LNCaP clone FGC (cell line): ENCODE measurements at regions not wholly inside any gene's neighbourhood (a gene's known extent, or its start where the extent isn't known, plus 50 kb on each side); places are given as distances from the start of the nearest gene placed in this dataset.

ENCODE experiments used
- DNase-seq: peaks from one replicate; pipeline ENCODE4 v3.0.0-alpha.2; 2011; ENCODE audit warnings: low read depth
- H3K4me3 ChIP-seq: 2 replicates; pipeline ENCODE4 v1.5.1; 2011; ENCODE audit warnings: mild to moderate bottlenecking, low read depth, low read length, control low read depth
- TF ChIP-seq, protein P1 (sequence below): IDR thresholded peaks from 2 replicates; pipeline ENCODE4 v1.5.1; 2012; ENCODE audit warnings: mild to moderate bottlenecking; ENCODE audit not compliant: control insufficient read depth, insufficient read depth; ENCODE audit errors: extremely low read depth

DNA sequence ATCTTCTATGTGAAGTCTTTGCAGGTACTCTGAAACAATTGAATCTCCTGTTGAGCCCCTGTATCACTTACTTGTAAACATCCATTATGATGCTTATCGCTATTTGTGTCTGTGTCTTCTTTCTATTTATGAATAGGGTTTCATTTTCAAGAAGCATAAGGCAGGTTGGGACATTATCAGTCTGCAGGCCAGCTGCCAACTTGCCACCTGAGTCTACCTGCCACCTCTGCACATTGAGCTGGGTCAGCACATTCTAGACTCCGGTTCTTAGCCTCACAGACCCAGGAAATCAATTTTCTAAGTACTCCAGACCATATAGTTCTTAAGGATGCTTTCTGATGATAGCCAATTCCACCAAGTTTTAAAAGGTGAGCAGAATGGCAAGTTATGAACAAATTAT is 105.7 kb upstream of the MCTP2 start:
- TF ChIP-seq, protein P1, sequence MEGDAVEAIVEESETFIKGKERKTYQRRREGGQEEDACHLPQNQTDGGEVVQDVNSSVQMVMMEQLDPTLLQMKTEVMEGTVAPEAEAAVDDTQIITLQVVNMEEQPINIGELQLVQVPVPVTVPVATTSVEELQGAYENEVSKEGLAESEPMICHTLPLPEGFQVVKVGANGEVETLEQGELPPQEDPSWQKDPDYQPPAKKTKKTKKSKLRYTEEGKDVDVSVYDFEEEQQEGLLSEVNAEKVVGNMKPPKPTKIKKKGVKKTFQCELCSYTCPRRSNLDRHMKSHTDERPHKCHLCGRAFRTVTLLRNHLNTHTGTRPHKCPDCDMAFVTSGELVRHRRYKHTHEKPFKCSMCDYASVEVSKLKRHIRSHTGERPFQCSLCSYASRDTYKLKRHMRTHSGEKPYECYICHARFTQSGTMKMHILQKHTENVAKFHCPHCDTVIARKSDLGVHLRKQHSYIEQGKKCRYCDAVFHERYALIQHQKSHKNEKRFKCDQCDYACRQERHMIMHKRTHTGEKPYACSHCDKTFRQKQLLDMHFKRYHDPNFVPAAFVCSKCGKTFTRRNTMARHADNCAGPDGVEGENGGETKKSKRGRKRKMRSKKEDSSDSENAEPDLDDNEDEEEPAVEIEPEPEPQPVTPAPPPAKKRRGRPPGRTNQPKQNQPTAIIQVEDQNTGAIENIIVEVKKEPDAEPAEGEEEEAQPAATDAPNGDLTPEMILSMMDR: no peak
- no peak overlapping the region for H3K4me3 ChIP-seq
- DNase-seq: no peak

DNA sequence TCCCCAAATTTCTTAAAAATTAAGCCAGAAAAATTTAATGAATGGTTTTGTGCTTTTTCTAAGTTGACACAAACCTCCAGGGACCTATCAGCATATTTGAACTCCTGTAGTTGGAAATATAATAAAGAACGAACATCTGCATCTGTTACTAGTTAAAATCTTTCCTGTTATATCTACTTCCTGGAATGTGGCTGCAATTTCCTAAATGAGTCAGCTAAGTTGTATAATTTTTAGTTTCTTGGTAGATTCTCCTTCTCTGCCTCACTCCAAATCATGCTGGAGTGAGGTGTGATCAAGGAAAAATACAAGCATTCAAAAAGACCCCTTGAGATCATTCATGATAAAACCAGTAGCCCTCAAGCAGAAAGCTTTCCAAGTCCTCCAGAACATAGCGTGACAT is 106.2 kb upstream of the MCTP2 start:
- no peak overlapping the region for H3K4me3 ChIP-seq
- no peak for DNase-seq
- TF ChIP-seq, protein P1: no peak

DNA sequence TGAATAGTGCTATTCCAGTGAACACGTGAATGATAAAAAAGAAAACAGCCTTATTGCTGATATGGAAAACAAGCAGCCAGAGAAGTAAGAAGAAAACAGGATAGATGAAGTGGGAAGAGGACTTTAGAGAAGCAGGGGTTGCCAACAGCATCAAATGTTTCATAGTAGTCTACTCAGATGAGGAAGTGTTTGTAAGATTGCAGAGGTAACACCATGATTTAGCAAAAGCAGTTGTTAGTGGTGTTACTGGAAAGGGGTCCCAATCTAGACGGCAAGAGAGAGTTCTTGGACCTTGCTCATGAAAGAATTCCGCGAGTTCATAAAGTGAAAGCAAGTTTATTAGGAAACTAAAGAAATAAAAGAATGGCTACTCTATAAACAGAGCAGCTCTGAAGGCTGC is 108.8 kb upstream of the MCTP2 start:
- no peak overlapping the region for H3K4me3 ChIP-seq
- TF ChIP-seq, protein P1: no peak
- no peak for DNase-seq

DNA sequence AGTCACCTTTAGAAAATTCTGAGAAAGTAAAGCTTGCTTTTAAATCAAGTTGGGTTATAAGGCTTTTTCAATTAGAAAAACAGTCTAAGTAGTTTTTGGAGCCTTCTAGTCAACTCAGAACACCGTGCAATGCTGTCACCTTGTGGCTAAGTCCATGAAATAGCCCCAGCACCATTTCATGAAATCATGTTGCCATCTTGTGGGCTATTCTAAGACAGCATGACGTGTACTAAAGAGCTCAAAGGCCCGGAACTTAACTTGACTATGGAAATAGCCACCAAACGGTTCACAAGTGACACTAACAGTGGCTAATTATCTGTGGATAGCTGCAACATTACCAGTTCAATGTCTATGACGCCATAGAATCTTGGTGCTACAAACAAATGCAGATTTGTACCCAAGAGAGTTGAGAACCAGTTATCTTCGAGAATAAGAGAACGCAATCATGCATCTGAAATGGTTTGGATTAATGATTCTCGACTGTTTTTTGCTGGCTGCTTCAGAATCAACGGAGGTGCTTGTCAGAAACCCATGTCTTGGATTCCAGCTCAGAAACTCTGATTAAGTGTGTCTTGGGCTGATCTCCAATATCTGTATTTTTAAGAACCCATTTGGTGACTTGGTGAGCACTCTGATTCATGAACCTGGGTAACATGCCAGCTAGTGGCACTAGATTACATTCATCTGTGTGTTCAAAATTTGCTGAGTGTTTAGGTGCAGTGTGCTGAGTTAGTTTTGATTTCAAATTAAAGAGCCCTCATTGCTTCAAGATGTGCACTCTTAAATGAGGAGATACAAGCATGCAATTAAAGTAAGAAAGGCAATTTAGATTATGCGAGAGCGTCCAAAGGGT is 111.2 kb upstream of the MCTP2 start:
- DNase-seq: peak; percentile 86
- no peak overlapping the region for H3K4me3 ChIP-seq
- TF ChIP-seq, protein P1: peak; percentile 100

DNA sequence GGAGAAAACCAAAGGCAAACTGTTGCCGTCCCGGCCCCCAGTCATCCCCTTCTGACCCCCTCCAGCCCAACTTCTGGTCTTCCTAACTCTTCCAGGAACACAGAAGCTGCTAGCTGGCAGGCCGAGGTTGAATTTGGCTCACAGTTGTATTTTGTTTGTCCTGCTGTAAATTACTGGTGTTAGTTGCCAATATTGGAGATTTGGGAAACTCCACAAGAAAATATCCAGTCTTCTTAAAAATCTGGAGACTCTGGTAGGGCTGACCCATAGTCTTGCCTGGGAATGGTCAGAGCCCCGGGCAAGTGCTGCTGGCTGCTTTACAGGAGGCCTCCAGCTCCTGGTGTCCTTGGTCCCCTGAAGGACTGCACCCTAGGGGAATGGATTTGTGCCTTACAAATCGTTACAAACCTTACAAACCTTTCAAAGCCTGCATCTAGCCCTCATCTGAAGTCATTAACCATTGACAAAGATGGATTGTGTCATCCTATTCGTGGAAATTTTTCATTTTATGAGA is 112.0 kb upstream of the MCTP2 start:
- no peak overlapping the region for H3K4me3 ChIP-seq
- DNase-seq: no peak
- TF ChIP-seq, protein P1: no peak

DNA sequence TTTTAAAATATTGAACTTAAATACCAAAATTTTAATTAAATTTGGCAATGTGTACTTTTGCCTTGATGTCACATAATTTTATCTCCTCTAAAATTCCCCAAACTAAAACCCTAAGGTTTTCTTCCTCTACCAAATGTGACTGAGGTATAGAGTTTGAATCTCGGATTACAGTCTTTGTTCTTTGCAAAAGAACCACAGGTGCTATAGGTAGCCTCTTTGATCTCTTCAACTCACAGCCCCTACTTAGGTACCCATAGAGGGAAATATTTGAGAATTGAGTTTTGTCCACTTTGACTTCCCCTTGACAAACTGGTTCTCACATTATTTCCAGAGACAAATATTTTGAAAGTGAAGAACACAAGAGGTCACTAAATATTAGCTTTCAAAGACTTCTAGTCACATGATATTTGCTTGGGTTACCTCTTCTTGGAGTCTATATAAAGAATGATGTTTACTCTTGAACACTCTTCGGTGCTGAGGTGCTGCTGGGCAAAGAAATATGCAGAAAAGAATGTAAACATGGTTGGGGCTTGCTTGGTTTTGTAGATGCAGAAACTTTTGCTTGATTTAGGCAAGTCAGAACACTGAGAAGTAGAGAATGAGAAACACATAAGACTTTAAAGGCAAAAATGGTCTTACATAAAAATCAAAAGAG is 120.8 kb upstream of the MCTP2 start:
- TF ChIP-seq, protein P1: no peak
- DNase-seq: peak; percentile 63
- H3K4me3 ChIP-seq: no peak overlapping the region

DNA sequence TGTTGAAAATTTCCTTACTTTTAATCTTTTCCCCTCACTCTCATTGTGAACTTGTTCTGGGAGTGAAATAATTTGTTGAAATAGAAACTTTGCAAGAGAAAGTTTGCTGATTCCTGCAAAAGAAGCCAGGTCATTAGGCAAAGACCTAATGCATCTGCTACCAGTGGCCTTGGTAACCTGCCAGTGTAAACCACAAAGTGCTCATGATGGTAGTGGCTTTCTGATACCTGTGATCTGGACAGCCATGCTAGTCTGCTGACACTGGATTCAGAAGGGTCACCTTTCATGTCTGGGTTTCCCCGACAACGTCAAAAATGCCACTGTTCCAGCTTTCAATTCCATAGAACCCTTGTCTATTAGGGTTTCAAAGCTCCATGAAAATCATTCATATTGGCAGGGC is 123.7 kb upstream of the MCTP2 start:
- no peak overlapping the region for H3K4me3 ChIP-seq
- TF ChIP-seq, protein P1: no peak
- no peak for DNase-seq
